Upper lobe of right lung (tissue), 1 donor: ENCODE measurements at regions not wholly inside any gene's neighbourhood (a gene's known extent, or its start where the extent isn't known, plus 50 kb on each side); places are given as distances from the start of the nearest gene placed in this dataset.

Experiments
- ATAC-seq: fragments of 200-7000 bp; cut with Tn5 transposase; one replicate; pipeline ENCODE4 v1.9.1; 2020; ENCODE audit warnings: mild to moderate bottlenecking, moderate library complexity
- DNase-seq: peaks from one replicate; pipeline ENCODE4 v3.0.0-alpha.2; 2020
- H3K27ac ChIP-seq: fragments of 200-600 bp; one replicate; pipeline ENCODE4 v1.8.0; 2022
- H3K27me3 ChIP-seq: fragments of 200-600 bp; one replicate; pipeline ENCODE4 v1.8.0; 2022; ENCODE audit warnings: mild to moderate bottlenecking
- H3K36me3 ChIP-seq: fragments of 200-600 bp; one replicate; pipeline ENCODE4 v1.8.0; 2022
- H3K4me1 ChIP-seq: fragments of 200-600 bp; one replicate; pipeline ENCODE4 v1.8.0; 2022
- H3K4me3 ChIP-seq: fragments of 200-600 bp; one replicate; pipeline ENCODE4 v1.8.0; 2022; ENCODE audit warnings: mild to moderate bottlenecking
- H3K9me3 ChIP-seq: fragments of 200-600 bp; one replicate; pipeline ENCODE4 v1.8.0; 2022
- intact Hi-C: fragments of 100-400 bp; cut with DNase I; formaldehyde crosslinking; loops from one replicate; pipeline ENCODE4 v1.11.0; 2022
- TF ChIP-seq, protein P1 (sequence below): fragments of 200-600 bp; IDR thresholded peaks from one replicate; pipeline ENCODE4 v1.8.0; 2022; ENCODE audit warnings: antibody characterized with exemption
- donor health status: DM: no; HTN: yes; CAD: no; lungs with severe emphysema.

- H3K9me3 ChIP-seq = no peaks in the 10 kb centered on the region
- no peak overlapping the region for H3K27ac ChIP-seq
- ATAC-seq (no peak), DNase-seq (no peak)
- no peaks in the 10 kb centered on the region for H3K36me3 ChIP-seq
- TF ChIP-seq, protein P1, sequence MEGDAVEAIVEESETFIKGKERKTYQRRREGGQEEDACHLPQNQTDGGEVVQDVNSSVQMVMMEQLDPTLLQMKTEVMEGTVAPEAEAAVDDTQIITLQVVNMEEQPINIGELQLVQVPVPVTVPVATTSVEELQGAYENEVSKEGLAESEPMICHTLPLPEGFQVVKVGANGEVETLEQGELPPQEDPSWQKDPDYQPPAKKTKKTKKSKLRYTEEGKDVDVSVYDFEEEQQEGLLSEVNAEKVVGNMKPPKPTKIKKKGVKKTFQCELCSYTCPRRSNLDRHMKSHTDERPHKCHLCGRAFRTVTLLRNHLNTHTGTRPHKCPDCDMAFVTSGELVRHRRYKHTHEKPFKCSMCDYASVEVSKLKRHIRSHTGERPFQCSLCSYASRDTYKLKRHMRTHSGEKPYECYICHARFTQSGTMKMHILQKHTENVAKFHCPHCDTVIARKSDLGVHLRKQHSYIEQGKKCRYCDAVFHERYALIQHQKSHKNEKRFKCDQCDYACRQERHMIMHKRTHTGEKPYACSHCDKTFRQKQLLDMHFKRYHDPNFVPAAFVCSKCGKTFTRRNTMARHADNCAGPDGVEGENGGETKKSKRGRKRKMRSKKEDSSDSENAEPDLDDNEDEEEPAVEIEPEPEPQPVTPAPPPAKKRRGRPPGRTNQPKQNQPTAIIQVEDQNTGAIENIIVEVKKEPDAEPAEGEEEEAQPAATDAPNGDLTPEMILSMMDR = no peak
- H3K4me3 ChIP-seq = no peak overlapping the region
- intact Hi-C loops = no loop called here
- H3K4me1 ChIP-seq = peaks cover 11% of the 10 kb centered on the region
- no peaks in the 10 kb centered on the region for H3K27me3 ChIP-seq
These were observed 294.8 kb upstream of the KLF6 start for GRCh38 chr10:4079803-4080202.

GRCh38 chr10:4077804-4078203, 292.8 kb upstream of the KLF6 start:
- intact Hi-C loops = no loop called here

GRCh38 chr10:4076983-4077382, 292.0 kb upstream of the KLF6 start:
- no peak for ATAC-seq
- intact Hi-C loops = no loop called here

More at GRCh38 chr10:4077804-4078203, 292.8 kb upstream of the KLF6 start:
- H3K27me3 ChIP-seq = no peaks in the 10 kb centered on the region
- H3K4me1 ChIP-seq = peaks cover 12% of the 10 kb centered on the region
- no peak overlapping the region for H3K27ac ChIP-seq
- TF ChIP-seq, protein P1 = no peak
- ATAC-seq (no peak), DNase-seq (no peak)
- no peaks in the 10 kb centered on the region for H3K9me3 ChIP-seq
- H3K4me3 ChIP-seq = no peak overlapping the region
- H3K36me3 ChIP-seq = no peaks in the 10 kb centered on the region

GRCh38 chr10:4075443-4075842, 290.4 kb upstream of the KLF6 start:
- Histone ChIP-seq H3K4me1 (peaks cover 6% of the 10 kb centered on the region), H3K4me3 (no peak overlapping the region), H3K27me3 (no peaks in the 10 kb centered on the region), H3K27ac (no peak overlapping the region), H3K36me3 (no peaks in the 10 kb centered on the region), H3K9me3 (no peaks in the 10 kb centered on the region)
- intact Hi-C loops = no loop called here
- no peak for DNase-seq
- no peak for ATAC-seq
- TF ChIP-seq, protein P1 = no peak

More at GRCh38 chr10:4076983-4077382, 292.0 kb upstream of the KLF6 start:
- Histone ChIP-seq H3K4me1 (peaks cover 6% of the 10 kb centered on the region), H3K36me3 (no peaks in the 10 kb centered on the region), H3K27me3 (no peaks in the 10 kb centered on the region), H3K27ac (no peak overlapping the region), H3K4me3 (no peak overlapping the region), H3K9me3 (no peaks in the 10 kb centered on the region)
- TF ChIP-seq, protein P1 = no peak
- DNase-seq = no peak

GRCh38 chr10:4074545-4075407, 289.8 kb upstream of the KLF6 start:
- H3K27ac ChIP-seq = no peak overlapping the region
- peaks cover 6% of the 10 kb centered on the region for H3K4me1 ChIP-seq
- no peak for DNase-seq
- no peaks in the 10 kb centered on the region for H3K27me3 ChIP-seq
- no peak overlapping the region for H3K4me3 ChIP-seq
- intact Hi-C loops = no loop called here
- H3K36me3 ChIP-seq = no peaks in the 10 kb centered on the region
- no peaks in the 10 kb centered on the region for H3K9me3 ChIP-seq
- TF ChIP-seq, protein P1 = no peak
- ATAC-seq = no peak
